ENCODE measurements at regions not wholly inside any gene's neighbourhood (a gene's known extent, or its start where the extent isn't known, plus 50 kb on each side); places are given as distances from the start of the nearest gene placed in this dataset.

DNA sequence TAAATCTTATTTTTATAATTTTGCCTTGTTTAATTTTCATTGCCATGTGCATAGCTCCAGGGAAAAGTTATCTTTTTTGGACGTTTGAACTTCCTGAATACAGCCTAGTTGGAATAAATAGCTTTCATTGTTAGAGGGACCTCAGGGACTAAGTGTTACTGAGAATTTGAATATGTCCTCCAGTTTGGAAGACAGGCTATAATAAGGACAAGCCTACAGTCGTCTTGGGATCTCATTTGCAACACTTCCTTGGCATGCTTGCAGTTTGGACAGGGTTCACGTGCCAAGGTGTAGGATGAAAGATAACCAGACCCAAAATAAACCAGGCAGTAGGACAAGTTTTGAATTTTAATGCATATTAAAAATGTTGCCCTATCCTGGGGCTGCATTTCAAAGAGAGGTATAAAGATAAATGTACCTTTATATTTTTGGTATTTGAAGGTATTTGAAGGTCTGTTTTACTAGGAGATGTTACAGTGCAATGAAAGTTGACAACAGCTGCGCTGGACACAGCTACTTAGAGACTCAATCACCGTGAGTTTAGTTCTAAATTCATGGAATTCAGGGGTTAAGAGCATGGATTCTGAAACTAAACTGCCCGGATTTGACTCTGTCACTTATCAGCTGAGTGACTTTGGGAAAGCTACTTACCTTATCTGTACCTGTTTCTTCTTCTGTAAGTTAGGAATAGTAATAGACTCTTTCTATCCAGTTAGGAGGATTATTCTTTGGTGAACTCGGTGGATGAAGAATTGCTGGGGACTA lies 134.1 kb downstream of the ACTBL2 start:
- ChIA-PET CTCF (no interaction called here), POLR2A (no interaction called here)
- Mint-ChIP-seq H3K36me3 (ENCODE audit: low read depth) (no peaks in the 10 kb centered on the region), H3K27ac (no peak overlapping the region), H3K9me3 (ENCODE audit: insufficient read depth) (no peaks in the 10 kb centered on the region), H3K4me3 (no peak overlapping the region), H3K27me3 (ENCODE audit: low read depth) (no peaks in the 10 kb centered on the region), H3K4me1 (ENCODE audit: low read depth) (no peaks in the 10 kb centered on the region)
- DNase-seq (no peak), ATAC-seq (no peak)

- DNase-seq (no peak), ATAC-seq (no peak)
- no peak overlapping the region for H3K4me3 Mint-ChIP-seq
- no peaks in the 10 kb centered on the region for H3K9me3 Mint-ChIP-seq (ENCODE audit: insufficient read depth)
- no peaks in the 10 kb centered on the region for H3K27me3 Mint-ChIP-seq (ENCODE audit: low read depth)
- H3K27ac Mint-ChIP-seq: no peak overlapping the region
- POLR2A ChIA-PET: no interaction called here
- H3K36me3 Mint-ChIP-seq (ENCODE audit: low read depth): no peaks in the 10 kb centered on the region
- CTCF ChIA-PET: no interaction called here
- no peaks in the 10 kb centered on the region for H3K4me1 Mint-ChIP-seq (ENCODE audit: low read depth)
Observed at GRCh38 chr5:57346328-57346727, 136.3 kb downstream of the ACTBL2 start.

DNA sequence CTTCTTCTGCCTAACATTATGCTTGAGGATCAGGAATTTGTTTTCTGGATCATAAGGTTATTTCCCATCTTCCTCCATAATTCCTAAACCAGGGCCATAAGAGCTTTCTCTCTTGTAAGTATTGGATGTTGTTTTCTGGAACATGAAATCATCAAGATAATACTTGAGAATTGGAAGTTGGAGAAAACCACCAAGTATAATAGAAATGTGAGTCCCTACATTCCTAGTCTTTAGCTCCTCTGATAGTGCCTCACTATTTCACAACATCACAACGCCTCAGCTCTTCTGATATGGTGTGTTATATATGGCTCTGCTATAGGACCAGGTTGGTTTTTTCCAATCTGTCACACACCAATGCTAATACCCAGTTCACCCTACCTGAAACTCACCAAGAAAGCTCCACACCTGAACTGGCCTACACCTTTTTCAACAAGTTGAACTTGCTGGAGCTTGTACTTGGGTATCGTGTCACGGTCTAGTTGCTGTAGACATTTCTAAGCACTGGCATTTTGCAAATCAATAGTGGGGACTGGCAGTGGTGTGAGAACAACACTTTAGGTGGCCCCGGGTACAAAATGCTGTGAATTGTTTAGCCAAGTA lies 141.1 kb downstream of the ACTBL2 start:
- DNase-seq (no peak), ATAC-seq (no peak)
- CTCF ChIA-PET: interaction anchor here (1.3 to 2.4 kb wide), 3 partner anchors 42 to 1120 kb away, joined by 3 to 8 read pairs (median 3); no protein-coding TSS in a partner anchor
- Mint-ChIP-seq H3K27ac (no peak overlapping the region), H3K4me3 (no peak overlapping the region), H3K27me3 (ENCODE audit: low read depth) (peaks cover 2% of the 10 kb centered on the region), H3K4me1 (ENCODE audit: low read depth) (no peaks in the 10 kb centered on the region), H3K36me3 (ENCODE audit: low read depth) (no peaks in the 10 kb centered on the region), H3K9me3 (ENCODE audit: insufficient read depth) (no peaks in the 10 kb centered on the region)
- POLR2A ChIA-PET: no interaction called here

- Mint-ChIP-seq H3K9me3 (ENCODE audit: insufficient read depth) (no peaks in the 10 kb centered on the region), H3K27ac (no peak overlapping the region), H3K36me3 (ENCODE audit: low read depth) (no peaks in the 10 kb centered on the region), H3K4me3 (no peak overlapping the region), H3K4me1 (ENCODE audit: low read depth) (no peaks in the 10 kb centered on the region), H3K27me3 (ENCODE audit: low read depth) (peaks cover 2% of the 10 kb centered on the region)
- DNase-seq (no peak), ATAC-seq (no peak)
- CTCF ChIA-PET: interaction anchor here (1.2 to 2.4 kb wide), 3 partner anchors 43 to 1121 kb away, joined by 3 to 8 read pairs (median 4); no protein-coding TSS in a partner anchor
- POLR2A ChIA-PET: no interaction called here
Observed at GRCh38 chr5:57340681-57341080, 141.9 kb downstream of the ACTBL2 start.

- POLR2A ChIA-PET: no interaction called here
- CTCF ChIA-PET: interaction anchor here (1.2 to 2.7 kb wide), 5 partner anchors 41 to 1122 kb away, joined by 3 to 9 read pairs (median 7); no protein-coding TSS in a partner anchor
- DNase-seq: no peak
- H3K27ac Mint-ChIP-seq: no peak overlapping the region
- no peaks in the 10 kb centered on the region for H3K4me1 Mint-ChIP-seq (ENCODE audit: low read depth)
- no peaks in the 10 kb centered on the region for H3K9me3 Mint-ChIP-seq (ENCODE audit: insufficient read depth)
- H3K4me3 Mint-ChIP-seq: no peak overlapping the region
- H3K27me3 Mint-ChIP-seq (ENCODE audit: low read depth): peaks cover 2% of the 10 kb centered on the region
- H3K36me3 Mint-ChIP-seq (ENCODE audit: low read depth): no peaks in the 10 kb centered on the region
- no peak for ATAC-seq
Observed at GRCh38 chr5:57339521-57339920, 143.1 kb downstream of the ACTBL2 start.

DNA sequence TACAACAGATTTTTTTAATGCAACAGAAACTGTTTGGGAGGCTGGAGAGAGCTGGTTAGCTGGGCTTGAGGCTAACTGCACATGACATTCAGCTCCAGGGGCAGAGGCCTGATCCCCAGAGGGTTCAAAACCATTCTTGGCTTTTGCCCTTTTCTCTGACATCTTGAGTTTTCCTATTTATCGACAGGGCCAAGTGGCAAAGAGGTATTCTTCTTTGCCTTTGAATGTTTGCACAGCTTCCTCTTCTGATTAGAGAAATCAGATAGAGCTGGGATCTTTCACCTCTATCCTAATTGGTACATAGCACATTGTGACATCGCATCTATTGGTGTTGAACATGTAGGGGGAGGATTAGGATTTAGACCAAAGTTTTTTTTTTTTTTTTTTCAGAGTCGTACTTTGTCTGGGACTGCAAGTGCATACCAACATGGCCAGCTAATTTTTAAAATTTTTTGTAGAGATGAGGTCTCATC lies 143.7 kb downstream of the ACTBL2 start:
- Mint-ChIP-seq H3K27me3 (ENCODE audit: low read depth) (peaks cover 2% of the 10 kb centered on the region), H3K27ac (no peak overlapping the region), H3K4me3 (no peak overlapping the region), H3K9me3 (ENCODE audit: insufficient read depth) (no peaks in the 10 kb centered on the region), H3K4me1 (ENCODE audit: low read depth) (no peaks in the 10 kb centered on the region), H3K36me3 (ENCODE audit: low read depth) (no peaks in the 10 kb centered on the region)
- CTCF ChIA-PET: interaction anchor here (0.8 to 2.7 kb wide), 9 partner anchors 10 to 1122 kb away, joined by 3 to 9 read pairs (median 3); no protein-coding TSS in a partner anchor
- DNase-seq (no peak), ATAC-seq (no peak)
- POLR2A ChIA-PET: no interaction called here

DNA sequence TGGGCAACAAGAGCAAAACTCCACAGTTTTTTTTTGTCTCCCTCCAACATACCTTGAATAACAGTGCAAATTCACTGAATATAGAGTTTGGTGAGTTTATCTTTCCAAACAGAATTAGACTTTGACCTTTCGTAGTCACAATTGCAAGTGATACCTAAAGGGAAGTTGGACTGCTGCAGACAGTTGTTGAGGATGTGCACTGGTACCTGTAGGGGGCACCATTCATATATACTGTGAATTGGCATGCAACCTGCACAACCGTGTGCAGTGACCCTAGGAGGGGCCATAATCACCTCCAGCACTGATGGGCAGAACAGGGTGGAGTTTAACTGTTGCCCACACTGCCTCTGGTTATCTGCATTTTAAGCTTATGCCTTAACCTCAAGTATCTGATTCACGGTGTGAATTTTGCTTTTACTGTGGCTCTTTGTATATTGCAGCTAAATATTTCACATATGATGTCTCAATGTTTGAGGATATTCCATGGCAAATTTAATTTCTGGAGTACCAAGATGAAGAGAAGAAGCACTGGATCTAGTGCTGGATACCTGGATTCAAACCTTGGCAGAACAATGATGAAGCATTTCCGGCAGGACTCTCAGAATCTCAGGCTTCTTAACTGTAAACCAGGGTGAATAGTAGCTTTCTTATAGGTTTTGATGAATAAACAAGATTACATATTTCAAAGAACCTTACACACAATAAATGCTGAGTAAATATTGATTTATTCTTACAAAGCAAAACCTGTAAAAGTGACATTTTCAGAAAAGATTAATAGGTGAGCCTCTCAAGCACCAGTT lies 144.3 kb downstream of the ACTBL2 start:
- H3K36me3 Mint-ChIP-seq (ENCODE audit: low read depth): no peaks in the 10 kb centered on the region
- CTCF ChIA-PET: interaction anchor here (0.8 to 2.7 kb wide), 9 partner anchors 9 to 1123 kb away, joined by 3 to 9 read pairs (median 3); no protein-coding TSS in a partner anchor
- H3K27ac Mint-ChIP-seq: no peak overlapping the region
- no peak overlapping the region for H3K4me3 Mint-ChIP-seq
- H3K4me1 Mint-ChIP-seq (ENCODE audit: low read depth): no peaks in the 10 kb centered on the region
- DNase-seq: no peak
- H3K27me3 Mint-ChIP-seq (ENCODE audit: low read depth): peaks cover 2% of the 10 kb centered on the region
- no peaks in the 10 kb centered on the region for H3K9me3 Mint-ChIP-seq (ENCODE audit: insufficient read depth)
- ATAC-seq: no peak
- POLR2A ChIA-PET: no interaction called here

DNA sequence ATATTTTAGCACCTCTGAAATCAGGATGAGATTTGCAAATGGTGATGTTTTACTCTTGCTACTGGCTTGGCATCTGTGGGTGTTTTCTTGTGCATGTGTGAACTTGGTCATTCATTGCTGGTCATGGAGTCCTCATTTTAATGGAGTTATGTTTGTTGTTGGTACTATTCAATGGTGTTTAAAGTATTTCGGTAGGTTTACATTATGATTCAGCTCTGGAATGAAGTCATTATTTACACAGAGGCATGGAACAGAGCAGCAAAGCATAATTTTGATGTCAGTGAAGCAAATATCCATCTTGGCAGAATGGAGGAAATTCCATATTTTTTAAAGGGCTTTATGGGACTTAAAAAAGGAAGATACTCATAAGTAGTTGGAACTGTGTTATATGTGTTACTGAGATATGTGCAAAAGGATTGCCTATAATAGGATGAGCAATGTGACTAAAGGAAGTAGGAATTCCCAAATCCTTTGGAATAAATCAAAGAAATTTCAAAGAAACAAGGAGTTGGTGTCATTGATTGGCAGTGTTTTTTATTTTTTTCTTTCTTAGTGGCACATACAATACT lies 147.4 kb downstream of the ACTBL2 start:
- H3K27ac Mint-ChIP-seq: no peak overlapping the region
- CTCF ChIA-PET: interaction anchor here (1.3 kb wide), 1 partner anchor 37 kb away, joined by 5 read pairs; no protein-coding TSS in a partner anchor
- no peaks in the 10 kb centered on the region for H3K4me1 Mint-ChIP-seq (ENCODE audit: low read depth)

GRCh38 chr5:57334475-57334874 lies 148.1 kb downstream of the ACTBL2 start:
- Mint-ChIP-seq H3K27ac (no peak overlapping the region), H3K9me3 (ENCODE audit: insufficient read depth) (no peaks in the 10 kb centered on the region), H3K4me1 (ENCODE audit: low read depth) (no peaks in the 10 kb centered on the region), H3K27me3 (ENCODE audit: low read depth) (no peaks in the 10 kb centered on the region), H3K4me3 (no peak overlapping the region), H3K36me3 (ENCODE audit: low read depth) (no peaks in the 10 kb centered on the region)
- ChIA-PET CTCF (interaction anchor here (1.3 kb wide), 1 partner anchor 36 kb away, joined by 5 read pairs; no protein-coding TSS in a partner anchor), POLR2A (no interaction called here)
- DNase-seq (no peak), ATAC-seq (no peak)

More for the DNA sequence above, 147.4 kb downstream of the ACTBL2 start:
- Mint-ChIP-seq H3K36me3 (ENCODE audit: low read depth) (no peaks in the 10 kb centered on the region), H3K27me3 (ENCODE audit: low read depth) (no peaks in the 10 kb centered on the region), H3K9me3 (ENCODE audit: insufficient read depth) (no peaks in the 10 kb centered on the region), H3K4me3 (no peak overlapping the region)
- ATAC-seq (no peak), DNase-seq (no peak)
- POLR2A ChIA-PET: no interaction called here

GRCh38 chr5:57332361-57332760 lies 150.2 kb downstream of the ACTBL2 start:
- CTCF ChIA-PET: no interaction called here
- Mint-ChIP-seq H3K27me3 (ENCODE audit: low read depth) (no peaks in the 10 kb centered on the region), H3K9me3 (ENCODE audit: insufficient read depth) (no peaks in the 10 kb centered on the region), H3K4me3 (no peak overlapping the region), H3K27ac (no peak overlapping the region), H3K4me1 (ENCODE audit: low read depth) (no peaks in the 10 kb centered on the region), H3K36me3 (ENCODE audit: low read depth) (no peaks in the 10 kb centered on the region)
- DNase-seq (no peak), ATAC-seq (no peak)
- POLR2A ChIA-PET: no interaction called here

GRCh38 chr5:57327561-57328367 lies 153.9 kb downstream of the GPBP1 start:
- ChIA-PET POLR2A (no interaction called here), CTCF (no interaction called here)
- Mint-ChIP-seq H3K4me3 (no peak overlapping the region), H3K36me3 (ENCODE audit: low read depth) (no peaks in the 10 kb centered on the region), H3K4me1 (ENCODE audit: low read depth) (no peaks in the 10 kb centered on the region), H3K27ac (no peak overlapping the region), H3K9me3 (ENCODE audit: insufficient read depth) (no peaks in the 10 kb centered on the region), H3K27me3 (ENCODE audit: low read depth) (no peaks in the 10 kb centered on the region)
- DNase-seq (no peak), ATAC-seq (no peak)
